Aorta (tissue), 5 donors: ENCODE measurements at regions not wholly inside any gene's neighbourhood (a gene's known extent, or its start where the extent isn't known, plus 50 kb on each side); places are given as distances from the start of the nearest gene placed in this dataset.
"Not testable (repeated sequence)": the region's sequence is repeated elsewhere in the genome, so short reads cannot be mapped to it uniquely, and the experiment has no call there.

Source experiments
- ATAC-seq: fragments of 200-7000 bp; cut with Tn5 transposase; one replicate; pipeline ENCODE4 v1.9.1; 2022; ENCODE audit warnings: moderate library complexity; ENCODE audit not compliant: low FRiP score
- DNase-seq, 2 donors: peaks; one replicate each; pipeline ENCODE4 v3.0.0-alpha.2; 2020
- H3K27ac ChIP-seq, 2 donors: one replicate each; pipeline ENCODE4 v1.5.1; 2013; ENCODE audit warnings: low read length in 2 of 2, mild to moderate bottlenecking in 2 of 2, moderate library complexity in 2 of 2, control low read depth in 1 of 2, inconsistent platforms in 1 of 2, low read depth in 1 of 2
- H3K27me3 ChIP-seq, 2 donors: one replicate each; pipeline ENCODE4 v1.6.1; 2013; ENCODE audit warnings: control low read depth in 1 of 2, low read length in 1 of 2, mild to moderate bottlenecking in 1 of 2, moderate library complexity in 1 of 2; ENCODE audit not compliant: insufficient read depth in 2 of 2, control insufficient read depth in 1 of 2
- H3K36me3 ChIP-seq, 2 donors: one replicate each; pipeline ENCODE4 v1.6.1; 2013; ENCODE audit warnings: control low read depth in 1 of 2, low read length in 1 of 2, mild to moderate bottlenecking in 1 of 2; ENCODE audit not compliant: insufficient read depth in 2 of 2, control insufficient read depth in 1 of 2
- H3K4me1 ChIP-seq, 2 donors: one replicate each; pipeline ENCODE4 v1.6.1; 2013; ENCODE audit warnings: low read length in 2 of 2, control low read depth in 1 of 2, mild to moderate bottlenecking in 1 of 2, moderate library complexity in 1 of 2; ENCODE audit not compliant: insufficient read depth in 2 of 2, control insufficient read depth in 1 of 2
- H3K4me3 ChIP-seq, 2 donors: one replicate each; pipeline ENCODE4 v1.5.1; 2013; ENCODE audit warnings: low read length in 2 of 2, control low read depth in 1 of 2, mild to moderate bottlenecking in 1 of 2
- H3K9me3 ChIP-seq: one replicate; pipeline ENCODE4 v1.6.1; 2013; ENCODE audit warnings: mild to moderate bottlenecking, low read length; ENCODE audit not compliant: control insufficient read depth
- WGBS, 2 donors: extraction: QIAGEN DNeasy Blood & Tissue Kit; methylation state at CpG; one replicate each; pipeline ENCODE4 v1.1.7; 2013; 5-methylcytosine and 5-hydroxymethylcytosine counted together
- intact Hi-C, 2 donors: fragments of 100-400 bp; cut with DNase I; formaldehyde crosslinking; loops; one replicate each; pipeline versions ENCODE4 v1.14.2 to v1.15.0; 2022
- donor health status: healthy with polysubstance abuse.
- donor health status: Bipolar disorder and iron deficiency.
- donor health status: DM: no; HTN: no; CAD: no.
- donor health status: DM: no; HTN: no; CAD: no.
- donor health status: DM: yes; HTN: yes; CAD: no.

DNA sequence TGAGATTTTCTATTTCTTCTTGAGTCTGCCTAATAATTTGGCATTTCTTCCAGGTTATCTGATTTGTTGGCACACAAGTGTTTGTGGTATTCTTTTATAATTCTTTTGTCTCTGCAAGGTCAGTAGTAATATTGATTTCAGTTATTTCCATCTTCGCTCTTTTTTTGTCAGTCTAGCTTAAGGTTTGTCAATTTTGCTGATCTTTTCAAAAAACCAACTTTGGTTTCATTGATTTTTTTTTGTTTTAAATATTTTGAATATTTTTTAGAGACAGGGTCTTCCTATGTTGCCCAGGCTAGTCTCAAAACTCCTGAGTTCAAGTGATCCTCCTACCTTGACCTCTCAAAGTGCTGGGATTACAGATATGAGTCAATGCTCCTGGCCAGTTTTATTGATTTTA, 162.8 kb downstream of the BARX1 start:
- DNase-seq (no peak), ATAC-seq (no peak)
- 95 to 100% methylated on average over 1 of the region's 1 CpG for WGBS, 2 donors

DNA sequence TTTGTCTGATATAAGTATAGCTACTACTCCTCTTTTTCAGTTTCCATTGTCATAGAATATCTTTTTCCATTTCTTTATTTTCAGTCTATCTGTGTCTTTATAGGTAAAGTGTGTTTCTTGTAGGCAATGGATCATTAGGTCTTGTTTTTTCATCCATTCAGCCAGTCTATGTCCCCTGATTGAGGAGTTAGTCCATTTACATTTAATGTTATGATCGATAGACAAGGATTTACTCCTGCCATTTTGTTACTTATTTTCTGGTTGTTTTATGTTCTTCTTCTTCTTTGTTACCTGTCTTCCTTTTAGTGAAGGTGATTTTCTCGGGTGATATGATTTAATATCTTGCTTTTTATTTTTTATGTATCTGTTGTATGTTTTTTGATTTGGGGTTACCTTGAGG, 169.0 kb downstream of the BARX1 start:
- H3K9me3 ChIP-seq: peaks cover 6% of the 10 kb centered on the region
- peaks cover 0 to 1% of the 10 kb centered on the region in 2 donors for H3K27me3 ChIP-seq
- no peaks in the 10 kb centered on the region for H3K36me3 ChIP-seq
- WGBS, 2 donors: 91 to 93% methylated on average over 2 of the region's 2 CpGs
- DNase-seq (no peak), ATAC-seq (no peak)
- intact Hi-C loops: no loop called here
- no peaks in the 10 kb centered on the region for H3K4me1 ChIP-seq
- no peak overlapping the region for H3K4me3 ChIP-seq
- no peak overlapping the region for H3K27ac ChIP-seq

More for the DNA sequence above, 162.8 kb downstream of the BARX1 start:
- no peak overlapping the region for H3K4me3 ChIP-seq
- no peaks in the 10 kb centered on the region for H3K4me1 ChIP-seq
- no peak overlapping the region for H3K27ac ChIP-seq
- intact Hi-C loops: no loop called here
- H3K36me3 ChIP-seq: no peaks in the 10 kb centered on the region
- peaks cover 0 to 1% of the 10 kb centered on the region in 2 donors for H3K27me3 ChIP-seq
- peaks cover 6% of the 10 kb centered on the region for H3K9me3 ChIP-seq

DNA sequence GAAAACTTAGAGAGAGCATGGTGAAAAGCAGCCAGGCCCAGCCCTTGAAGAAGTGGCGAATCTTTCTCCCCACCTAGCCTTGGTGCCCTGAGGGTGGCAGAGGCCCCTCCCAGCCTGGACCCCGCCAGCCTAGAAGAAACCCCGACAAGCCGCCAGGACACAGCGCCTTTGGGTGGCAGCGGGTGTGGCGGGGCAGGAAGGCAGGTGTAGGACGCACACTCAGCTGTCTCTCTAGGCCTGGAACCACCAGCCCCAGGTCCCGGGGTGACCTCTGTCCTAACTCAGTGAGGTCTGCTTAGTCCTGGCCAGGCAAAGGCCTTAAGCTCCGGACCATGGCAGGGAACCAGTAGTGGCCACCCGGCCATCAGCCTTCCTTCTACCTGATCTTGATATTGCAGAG, 178.3 kb downstream of the BARX1 start:
- Histone ChIP-seq H3K4me1 (no peaks in the 10 kb centered on the region), H3K9me3 (no peaks in the 10 kb centered on the region), H3K4me3 (no peak overlapping the region), H3K27ac (no peak overlapping the region), H3K27me3 (no peaks in the 10 kb centered on the region), H3K36me3 (no peaks in the 10 kb centered on the region)
- intact Hi-C loops: no loop called here
- 93 to 96% methylated on average over 11 of the region's 11 CpGs for WGBS, 2 donors
- DNase-seq (no peak), ATAC-seq (no peak)

DNA sequence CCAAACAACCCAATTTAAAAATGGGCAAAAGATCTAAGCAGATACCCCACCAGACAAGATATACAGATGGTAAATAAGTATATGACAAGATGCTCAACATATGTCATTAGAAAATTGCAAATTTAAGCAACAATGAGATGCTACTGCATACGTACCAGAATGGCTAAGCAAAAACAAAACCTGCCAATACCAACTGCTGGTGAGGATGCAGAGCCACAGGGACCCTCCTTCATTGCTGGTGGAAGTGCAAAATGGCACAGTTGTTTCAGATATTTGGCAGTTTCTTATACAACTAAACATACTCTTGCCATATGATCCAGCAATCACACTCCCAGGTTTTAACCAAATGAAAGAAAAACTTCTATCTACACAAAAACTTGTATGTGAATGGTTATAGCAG, 178.9 kb downstream of the BARX1 start:
- H3K4me3 ChIP-seq: no peak overlapping the region
- H3K36me3 ChIP-seq: no peaks in the 10 kb centered on the region

DNA sequence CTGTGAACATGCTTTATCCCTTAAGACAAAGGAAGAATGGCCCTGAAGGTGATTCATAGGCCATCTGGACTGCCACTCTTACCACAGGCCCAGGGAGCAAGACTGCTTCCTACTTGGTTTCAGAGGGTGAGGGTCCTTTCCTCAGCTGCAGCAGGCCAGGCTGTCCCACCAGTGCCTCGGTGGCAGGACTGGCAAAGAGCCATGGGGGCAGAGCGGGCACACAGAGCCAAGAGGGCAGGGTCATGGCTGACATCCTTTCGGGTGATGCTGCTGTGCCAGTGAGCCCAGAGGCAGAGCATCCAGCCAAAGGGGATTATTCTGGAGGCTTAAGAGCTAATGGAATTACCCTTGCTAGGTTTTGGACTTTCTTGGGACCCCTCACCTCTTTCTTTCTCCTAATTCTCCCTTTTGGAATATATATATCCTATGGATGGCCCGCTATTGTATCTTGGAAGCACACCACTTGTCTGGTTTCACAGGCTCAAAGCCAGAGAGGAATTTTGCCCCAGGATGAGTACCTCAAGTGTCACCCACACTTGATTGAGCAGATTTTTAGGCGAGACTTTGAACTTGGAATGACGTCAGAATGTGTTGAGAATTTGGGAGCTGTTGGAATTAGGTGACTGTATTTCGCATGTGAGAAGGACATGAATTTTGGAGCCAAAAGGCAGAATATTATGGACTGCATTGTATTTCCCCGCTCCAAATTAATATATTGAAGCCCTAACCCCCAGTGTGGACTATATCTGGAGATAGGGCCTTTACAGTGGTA, 180.6 kb downstream of the BARX1 start:
- intact Hi-C loops: no loop called here
- WGBS, 2 donors: 89 to 91% methylated on average over 8 of the region's 8 CpGs
- ATAC-seq: no peak

More for the DNA sequence above, 178.9 kb downstream of the BARX1 start:
- Histone ChIP-seq H3K27me3 (no peaks in the 10 kb centered on the region), H3K4me1 (no peaks in the 10 kb centered on the region), H3K9me3 (no peaks in the 10 kb centered on the region), H3K27ac (no peak overlapping the region)
- ATAC-seq: no peak
- no peak for DNase-seq
- intact Hi-C loops: no loop called here
- WGBS, 2 donors: 82 to 86% methylated on average over 1 of the region's 1 CpG

DNA sequence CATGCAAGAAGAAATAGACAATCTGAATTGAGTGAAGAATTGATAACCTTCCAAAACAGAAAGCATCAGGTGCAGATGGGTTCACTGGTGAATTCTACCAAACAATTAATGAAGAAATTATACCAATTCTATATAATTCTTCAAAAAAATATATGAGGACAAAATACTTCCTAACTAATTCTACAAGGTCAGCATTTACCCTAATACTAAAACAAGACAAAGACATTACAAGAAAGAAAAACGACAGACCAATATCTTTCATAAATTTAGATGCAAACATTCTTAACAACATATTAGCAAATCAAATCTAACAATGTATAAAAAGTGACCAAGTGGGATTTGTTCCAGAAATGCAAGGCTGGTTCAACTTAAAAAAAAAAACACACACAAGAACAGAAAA, 183.9 kb downstream of the BARX1 start:
- 83 to 84% methylated on average over 1 of the region's 1 CpG for WGBS, 2 donors
- no peak for DNase-seq
- Histone ChIP-seq H3K27me3 (no peaks in the 10 kb centered on the region), H3K4me1 (no peaks in the 10 kb centered on the region), H3K36me3 (no peaks in the 10 kb centered on the region), H3K27ac (no peak overlapping the region), H3K4me3 (no peak overlapping the region), H3K9me3 (no peaks in the 10 kb centered on the region)
- no peak for ATAC-seq
- intact Hi-C loops: no loop called here

More for the DNA sequence above, 180.6 kb downstream of the BARX1 start:
- Histone ChIP-seq H3K27me3 (no peaks in the 10 kb centered on the region), H3K27ac (no peak overlapping the region), H3K4me1 (no peaks in the 10 kb centered on the region), H3K9me3 (no peaks in the 10 kb centered on the region), H3K36me3 (no peaks in the 10 kb centered on the region), H3K4me3 (no peak overlapping the region)
- DNase-seq: no peak

DNA sequence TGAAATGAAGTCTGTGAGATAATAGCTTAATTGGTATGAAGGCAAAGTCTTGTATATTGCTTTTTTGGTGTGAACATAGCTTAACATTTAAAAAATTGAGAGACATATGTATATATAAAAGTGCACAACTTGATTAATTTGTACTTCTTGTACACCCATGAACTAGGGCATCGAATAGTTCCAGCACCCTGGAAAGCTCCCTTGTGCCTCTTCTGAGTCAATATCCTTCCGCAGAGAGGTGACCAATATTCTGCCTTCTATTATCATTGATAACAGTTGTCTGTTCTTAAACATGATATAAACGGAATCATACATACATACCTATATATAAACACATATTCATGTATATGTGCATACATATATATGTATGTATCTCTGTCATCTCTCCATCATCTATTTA, 185.4 kb downstream of the PHF2 start:
- no peak for ATAC-seq
- H3K27me3 ChIP-seq: no peaks in the 10 kb centered on the region
- no peaks in the 10 kb centered on the region for H3K4me1 ChIP-seq
- intact Hi-C loops: no loop called here
- peaks cover 6% of the 10 kb centered on the region for H3K9me3 ChIP-seq
- no peak for DNase-seq
- H3K27ac ChIP-seq: no peak overlapping the region
- H3K4me3 ChIP-seq: no peak overlapping the region
- 64 to 72% methylated on average over 3 of the region's 3 CpGs for WGBS, 2 donors
- no peaks in the 10 kb centered on the region for H3K36me3 ChIP-seq

DNA sequence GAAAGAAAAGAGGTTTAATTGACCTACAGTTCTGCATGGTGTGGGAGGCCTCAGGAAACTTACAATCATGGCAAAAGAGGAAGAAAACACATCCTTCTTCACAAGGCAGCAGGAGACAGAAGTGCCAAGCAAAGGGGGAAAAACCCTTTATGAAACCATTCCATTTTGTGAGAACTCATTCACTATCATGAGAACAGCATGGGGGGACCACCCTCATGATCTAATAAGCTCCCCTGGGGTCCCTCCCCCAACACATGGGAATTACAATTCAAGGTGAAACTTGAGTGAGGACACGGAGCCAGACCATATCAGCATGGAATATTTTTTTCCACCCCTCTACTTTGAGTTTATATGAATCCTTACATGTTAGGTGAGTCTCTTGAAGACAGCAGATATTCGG, 173.7 kb downstream of the PHF2 start:
- no peak for ATAC-seq
- intact Hi-C loops: no loop called here
- Histone ChIP-seq H3K27me3 (no peaks in the 10 kb centered on the region), H3K36me3 (no peaks in the 10 kb centered on the region), H3K4me3 (no peak overlapping the region), H3K9me3 (peaks cover 11% of the 10 kb centered on the region), H3K27ac (no peak overlapping the region), H3K4me1 (no peaks in the 10 kb centered on the region)
- DNase-seq: no peak
- WGBS, 2 donors: 72 to 79% methylated on average over 2 of the region's 2 CpGs

DNA sequence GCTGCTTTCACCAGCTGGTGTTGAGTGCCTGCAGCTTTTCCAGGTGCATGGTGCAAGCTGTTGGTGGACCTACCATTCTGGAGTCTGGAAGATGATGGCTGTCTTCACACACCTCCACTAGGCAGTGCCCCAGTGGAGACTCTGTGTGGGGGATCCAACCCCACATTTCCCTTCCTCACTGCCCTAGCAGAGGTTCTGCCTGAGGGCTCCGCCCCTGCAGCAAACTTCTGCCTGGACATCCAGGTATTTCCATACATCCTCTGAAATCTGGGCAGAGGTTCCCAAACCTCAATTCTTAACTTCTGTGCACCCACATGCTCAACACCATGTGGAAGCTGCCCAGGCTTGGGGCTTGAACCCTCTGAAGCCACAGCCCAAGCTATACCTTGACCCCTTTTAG, 172.4 kb downstream of the PHF2 start:
- H3K9me3 ChIP-seq, H3K4me3 ChIP-seq, ATAC-seq, H3K27me3 ChIP-seq, H3K4me1 ChIP-seq, H3K36me3 ChIP-seq, DNase-seq, intact Hi-C loops, H3K27ac ChIP-seq: not testable (repeated sequence)
- WGBS, 2 donors: 95 to 96% methylated on average over 1 of the region's 1 CpG
